ENCODE measurements at regions not wholly inside any gene's neighbourhood (a gene's known extent, or its start where the extent isn't known, plus 50 kb on each side); places are given as distances from the start of the nearest gene placed in this dataset.

DNA sequence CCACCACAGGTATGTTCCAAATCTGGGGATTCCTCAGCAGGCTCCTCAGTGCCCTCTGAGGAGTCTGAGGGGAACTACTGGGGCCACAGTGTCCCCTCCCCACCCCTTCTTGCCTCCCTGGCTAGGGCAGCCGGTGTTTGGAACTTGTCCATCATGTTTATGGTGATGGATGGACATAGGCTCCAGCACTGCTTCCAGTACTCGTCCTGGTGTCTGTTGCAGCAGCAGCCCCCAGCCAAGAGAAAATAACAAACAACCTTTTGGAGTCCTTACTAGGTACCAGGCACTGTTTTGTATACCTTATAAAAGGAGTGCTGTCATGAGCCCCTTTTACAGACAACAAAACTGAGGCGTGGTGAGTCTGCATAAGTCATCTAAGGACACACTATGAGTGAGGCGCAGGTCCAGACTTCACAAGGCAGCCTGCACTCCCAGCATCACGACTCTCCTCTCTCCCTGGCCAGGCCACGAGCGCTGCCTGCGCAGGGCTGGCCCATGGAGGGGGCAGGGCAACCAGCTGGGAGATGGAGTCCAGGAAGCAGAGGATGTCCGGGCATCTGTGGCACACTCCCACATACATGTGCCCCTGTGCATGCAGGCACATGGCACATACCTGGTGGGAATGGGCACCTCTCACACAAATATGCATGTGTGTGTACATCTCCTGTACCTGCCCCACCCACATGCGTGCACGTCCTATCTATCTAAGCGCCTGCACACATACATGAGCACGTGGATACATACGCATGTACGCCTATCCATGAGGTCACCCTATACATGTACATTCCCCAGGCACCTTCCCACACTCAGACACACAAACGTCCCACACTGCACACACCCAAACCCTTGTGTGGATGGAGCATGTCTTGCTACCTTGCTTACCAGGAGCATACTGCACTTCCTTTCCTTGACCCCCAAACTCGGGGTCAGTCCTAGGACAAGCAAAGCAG is 152.7 kb downstream of the VEGFA start:
- no peak; the same call in 1 of the 3 replicates for ATAC-seq
- TF ChIP-seq RARB (CRISPR knock-in tag; IDR thresholded peaks at IDR 0.05) (no peak), CSRNP3 (CRISPR knock-in tag; IDR thresholded peaks at IDR 0.05) (no peak)
- TF ChIP-seq, protein P1, sequence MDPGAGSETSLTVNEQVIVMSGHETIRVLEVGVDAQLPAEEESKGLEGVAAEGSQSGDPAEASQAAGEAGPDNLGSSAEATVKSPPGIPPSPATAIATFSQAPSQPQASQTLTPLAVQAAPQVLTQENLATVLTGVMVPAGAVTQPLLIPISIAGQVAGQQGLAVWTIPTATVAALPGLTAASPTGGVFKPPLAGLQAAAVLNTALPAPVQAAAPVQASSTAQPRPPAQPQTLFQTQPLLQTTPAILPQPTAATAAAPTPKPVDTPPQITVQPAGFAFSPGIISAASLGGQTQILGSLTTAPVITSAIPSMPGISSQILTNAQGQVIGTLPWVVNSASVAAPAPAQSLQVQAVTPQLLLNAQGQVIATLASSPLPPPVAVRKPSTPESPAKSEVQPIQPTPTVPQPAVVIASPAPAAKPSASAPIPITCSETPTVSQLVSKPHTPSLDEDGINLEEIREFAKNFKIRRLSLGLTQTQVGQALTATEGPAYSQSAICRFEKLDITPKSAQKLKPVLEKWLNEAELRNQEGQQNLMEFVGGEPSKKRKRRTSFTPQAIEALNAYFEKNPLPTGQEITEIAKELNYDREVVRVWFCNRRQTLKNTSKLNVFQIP (CRISPR knock-in tag; IDR thresholded peaks at IDR 0.05; ENCODE audit: borderline replicate concordance, low read depth) = no peak

GRCh38 chr6:43921548-43922425 is 151.8 kb downstream of the VEGFA start:
- ATAC-seq = no peak
- TF ChIP-seq OSR1 (CRISPR knock-in tag; IDR thresholded peaks at IDR 0.05) = no peak
- no peak for TF ChIP-seq ISL1 (CRISPR knock-in tag; IDR thresholded peaks at IDR 0.05)
- no peak for TF ChIP-seq TCF4 (CRISPR knock-in tag; IDR thresholded peaks at IDR 0.05; ENCODE audit: borderline replicate concordance)
- TF ChIP-seq ZNF565 (CRISPR knock-in tag; conservative IDR thresholded peaks at IDR 0.05; ENCODE audit: low read depth) = no peak
- no peak for TF ChIP-seq ZFP3 (CRISPR knock-in tag; IDR thresholded peaks at IDR 0.05)
- no peak for TF ChIP-seq PPARA (CRISPR knock-in tag; IDR thresholded peaks at IDR 0.05; ENCODE audit: borderline replicate concordance)
- TF ChIP-seq SNAI2 (CRISPR knock-in tag; IDR thresholded peaks at IDR 0.05) = no peak
- no peak for TF ChIP-seq CSDC2 (CRISPR knock-in tag; IDR thresholded peaks at IDR 0.05)
- no peak for TF ChIP-seq RARB (CRISPR knock-in tag; IDR thresholded peaks at IDR 0.05)
- TF ChIP-seq, protein P1 (CRISPR knock-in tag; IDR thresholded peaks at IDR 0.05; ENCODE audit: borderline replicate concordance, low read depth) = no peak
- TF ChIP-seq ZNF70 (CRISPR knock-in tag; IDR thresholded peaks at IDR 0.05) = no peak
- no peak for TF ChIP-seq TOX (CRISPR knock-in tag; IDR thresholded peaks at IDR 0.05; ENCODE audit: borderline replicate concordance)

GRCh38 chr6:43921039-43921438 is 151.0 kb downstream of the VEGFA start:
- TF ChIP-seq, protein P2, sequence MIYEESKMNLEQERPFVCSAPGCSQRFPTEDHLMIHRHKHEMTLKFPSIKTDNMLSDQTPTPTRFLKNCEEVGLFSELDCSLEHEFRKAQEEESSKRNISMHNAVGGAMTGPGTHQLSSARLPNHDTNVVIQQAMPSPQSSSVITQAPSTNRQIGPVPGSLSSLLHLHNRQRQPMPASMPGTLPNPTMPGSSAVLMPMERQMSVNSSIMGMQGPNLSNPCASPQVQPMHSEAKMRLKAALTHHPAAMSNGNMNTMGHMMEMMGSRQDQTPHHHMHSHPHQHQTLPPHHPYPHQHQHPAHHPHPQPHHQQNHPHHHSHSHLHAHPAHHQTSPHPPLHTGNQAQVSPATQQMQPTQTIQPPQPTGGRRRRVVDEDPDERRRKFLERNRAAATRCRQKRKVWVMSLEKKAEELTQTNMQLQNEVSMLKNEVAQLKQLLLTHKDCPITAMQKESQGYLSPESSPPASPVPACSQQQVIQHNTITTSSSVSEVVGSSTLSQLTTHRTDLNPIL (CRISPR knock-in tag; IDR thresholded peaks at IDR 0.05; ENCODE audit: low read depth) = no peak
- no peak for TF ChIP-seq TOX (CRISPR knock-in tag; IDR thresholded peaks at IDR 0.05; ENCODE audit: borderline replicate concordance)
- no peak for TF ChIP-seq ARNTL (CRISPR knock-in tag; IDR thresholded peaks at IDR 0.05; ENCODE audit: borderline replicate concordance, low read depth)
- no peak for TF ChIP-seq PPARA (CRISPR knock-in tag; IDR thresholded peaks at IDR 0.05; ENCODE audit: borderline replicate concordance)
- TF ChIP-seq TSHZ2 (CRISPR knock-in tag; IDR thresholded peaks at IDR 0.05) = no peak
- TF ChIP-seq ZFP30 (CRISPR knock-in tag; IDR thresholded peaks at IDR 0.05) = no peak
- TF ChIP-seq RARB (CRISPR knock-in tag; IDR thresholded peaks at IDR 0.05) = no peak
- TF ChIP-seq CSRNP3 (CRISPR knock-in tag; IDR thresholded peaks at IDR 0.05) = no peak
- TF ChIP-seq, protein P1 (CRISPR knock-in tag; IDR thresholded peaks at IDR 0.05; ENCODE audit: borderline replicate concordance, low read depth) = no peak
- TF ChIP-seq BACH2 (CRISPR knock-in tag; IDR thresholded peaks at IDR 0.05; ENCODE audit: borderline replicate concordance) = no peak
- TF ChIP-seq ZNF565 (CRISPR knock-in tag; conservative IDR thresholded peaks at IDR 0.05; ENCODE audit: low read depth) = no peak
- TF ChIP-seq ESRRG (CRISPR knock-in tag; IDR thresholded peaks at IDR 0.05) = no peak
- no peak for TF ChIP-seq ISL1 (CRISPR knock-in tag; IDR thresholded peaks at IDR 0.05)
- no peak for ATAC-seq
